GM18507 (cell line): ENCODE measurements at regions not wholly inside any gene's neighbourhood (a gene's known extent, or its start where the extent isn't known, plus 50 kb on each side); places are given as distances from the start of the nearest gene placed in this dataset.

Source experiments
- DNase-seq: peaks from one replicate; pipeline ENCODE4 v3.0.0; 2011; ENCODE audit warnings: low read depth; ENCODE audit not compliant: insufficient read length; ENCODE audit errors: extremely low spot score
- FAIRE-seq: peaks from 2 replicates; lab custom pipeline; 2011; peaks lifted over from hg19 to GRCh38; lab: Jason Lieb, UNC

GRCh38 chr2:63768051-63768450, 73.6 kb upstream of the UGP2 start:
- FAIRE-seq (no peak), DNase-seq (no peak)

- no peak for DNase-seq
- FAIRE-seq, result no peak
These were observed 71.8 kb upstream of the UGP2 start for GRCh38 chr2:63769915-63770314.

DNA sequence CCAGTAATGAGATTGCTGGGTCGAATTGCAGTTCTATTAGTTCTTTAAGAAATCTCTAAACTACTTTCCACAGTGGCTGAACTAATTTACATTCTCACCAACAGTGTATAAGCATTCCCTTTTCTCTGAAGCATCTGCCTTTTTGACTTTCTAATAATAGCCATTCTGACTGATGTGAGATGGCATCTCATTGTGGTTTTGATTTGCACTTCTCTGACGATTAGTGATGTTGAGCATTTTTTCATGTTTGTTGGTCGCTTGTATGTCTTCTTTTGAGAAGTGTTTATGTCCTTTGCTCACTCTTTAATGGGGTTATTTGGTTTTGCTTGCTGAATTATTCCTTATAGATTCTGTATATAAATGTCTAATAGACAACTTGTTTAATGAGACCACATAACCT, 69.6 kb upstream of the UGP2 start:
- FAIRE-seq (no peak), DNase-seq (no peak)

- no peak for DNase-seq
- FAIRE-seq, result no peak
These were observed 66.5 kb upstream of the UGP2 start for GRCh38 chr2:63775191-63775590.

- no peak for FAIRE-seq
- no peak for DNase-seq
These were observed 65.3 kb upstream of the UGP2 start for GRCh38 chr2:63776382-63776781.

- FAIRE-seq (no peak), DNase-seq (no peak)
These were observed 63.9 kb upstream of the UGP2 start for GRCh38 chr2:63777816-63778215.

GRCh38 chr2:63778391-63778790, 63.3 kb upstream of the UGP2 start:
- DNase-seq (no peak), FAIRE-seq (no peak)

DNA sequence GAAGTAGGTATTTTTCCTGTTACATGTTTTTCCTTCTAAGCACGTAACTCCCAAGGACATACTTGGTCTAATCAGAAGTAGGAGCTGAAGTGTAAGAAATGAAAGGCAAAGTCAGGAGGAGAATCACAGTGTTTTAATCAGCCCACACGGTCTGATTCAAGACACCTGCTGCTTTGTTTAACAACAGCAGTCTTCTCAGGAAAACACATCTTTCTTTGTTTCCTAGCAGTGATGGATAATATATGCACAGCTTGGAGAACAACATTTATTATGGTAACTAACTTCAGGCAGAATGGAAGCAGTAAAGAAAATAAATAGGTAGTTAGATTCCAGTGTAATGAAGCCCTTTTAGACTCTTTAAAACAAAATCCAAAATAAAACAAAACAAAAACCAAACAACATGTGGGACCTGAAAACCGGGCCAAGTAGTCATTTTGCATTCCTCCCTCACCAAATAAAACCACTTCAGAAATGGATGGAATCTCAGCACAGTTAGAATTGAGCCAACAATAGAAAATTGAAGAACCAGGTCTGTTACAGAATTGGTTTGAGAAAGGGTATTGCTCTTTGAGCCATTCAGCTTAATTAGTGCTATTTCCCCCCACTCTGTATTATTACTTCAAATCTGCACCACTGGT, 61.1 kb upstream of the UGP2 start:
- FAIRE-seq (no peak), DNase-seq (no peak)

- FAIRE-seq (no peak), DNase-seq (no peak)
These were observed 57.2 kb upstream of the UGP2 start for GRCh38 chr2:63784461-63784860.

DNA sequence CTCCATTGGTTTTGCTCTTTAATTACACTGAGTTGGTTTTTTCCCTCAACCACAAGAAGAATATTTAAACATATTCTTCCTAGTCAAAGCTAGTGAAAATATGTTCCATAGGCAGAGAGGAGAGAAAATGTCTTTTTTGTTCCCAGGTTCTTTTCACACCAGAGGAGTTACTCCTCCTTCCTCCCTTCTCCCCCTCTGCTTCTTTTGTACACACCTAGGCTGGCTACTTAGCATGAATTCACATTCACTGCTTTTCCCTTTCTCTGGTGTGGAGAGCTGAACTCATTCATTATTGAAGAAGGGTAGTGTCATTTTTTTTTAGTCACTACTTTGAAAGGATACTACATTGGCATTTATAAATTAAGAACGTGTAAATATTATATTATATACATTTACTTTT, 56.6 kb upstream of the UGP2 start:
- FAIRE-seq (no peak), DNase-seq (no peak)

DNA sequence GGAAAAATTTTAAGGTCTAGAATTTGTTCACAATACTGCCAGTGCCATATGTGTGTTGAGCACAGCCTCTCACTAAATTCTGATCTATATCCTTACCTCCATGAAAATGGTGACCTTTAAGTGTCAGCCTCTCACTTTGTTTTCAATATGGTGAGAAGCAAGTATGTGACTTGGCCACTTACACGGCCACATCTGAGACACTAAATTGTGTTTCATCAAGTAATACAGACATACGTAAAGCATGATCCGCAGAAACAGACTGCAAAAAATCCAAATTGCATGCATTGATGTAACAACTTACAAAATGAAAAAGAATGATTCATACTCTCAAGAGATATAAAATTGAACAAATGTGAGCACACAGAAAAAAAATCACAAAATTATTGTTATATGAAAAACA, 55.2 kb upstream of the UGP2 start:
- no peak for FAIRE-seq
- DNase-seq, result no peak

DNA sequence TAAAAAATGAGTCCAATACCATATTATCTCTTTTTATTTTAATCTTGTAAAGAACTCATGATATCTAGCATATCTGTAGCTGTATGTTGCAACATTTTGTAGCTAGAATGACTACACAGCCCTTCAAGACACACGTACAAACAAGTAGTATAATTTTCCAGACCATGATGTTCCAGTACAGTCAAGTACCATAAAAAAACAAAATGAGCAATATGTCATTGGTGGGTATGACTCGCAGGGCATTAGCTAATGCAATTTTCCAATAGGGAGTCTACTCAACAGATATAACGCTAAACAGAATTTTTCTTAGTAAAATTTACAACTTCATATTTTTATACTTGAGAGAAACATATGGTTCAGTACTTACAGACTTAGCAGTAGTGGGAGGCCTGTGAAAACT, 53.6 kb upstream of the UGP2 start:
- FAIRE-seq, result no peak
- DNase-seq, result no peak

DNA sequence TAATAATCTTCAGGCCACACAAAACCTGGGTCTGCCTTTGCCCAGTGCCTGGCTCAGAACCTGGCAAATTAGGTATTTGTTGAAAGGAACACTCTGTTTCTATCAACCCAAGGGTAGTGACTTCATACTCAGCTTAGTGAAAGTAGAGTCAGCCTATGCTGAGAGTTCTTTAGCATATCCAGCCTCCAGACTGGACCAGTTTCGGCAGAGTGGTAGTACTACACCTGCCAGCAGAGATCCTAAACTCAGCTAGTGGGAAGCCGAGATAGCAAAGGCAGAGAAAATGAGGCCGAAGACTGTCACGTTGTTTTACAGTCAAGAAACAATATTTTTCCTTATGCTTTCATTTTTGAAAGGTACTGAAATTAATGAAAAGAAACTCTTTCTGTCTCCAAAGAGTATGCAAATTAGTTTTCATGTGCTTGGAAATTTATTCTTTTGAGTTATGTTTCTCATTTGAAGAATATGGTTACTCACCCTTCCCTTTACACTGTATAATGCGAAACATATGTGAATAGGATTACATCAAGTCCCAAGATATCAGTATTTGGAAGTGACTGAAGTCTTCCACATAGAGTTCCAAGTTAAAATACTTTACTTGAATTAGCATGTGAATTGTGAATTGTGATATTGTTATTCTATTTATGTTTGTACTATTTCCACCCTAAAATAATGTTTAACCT, 52.2 kb upstream of the UGP2 start:
- no peak for FAIRE-seq
- no peak for DNase-seq

DNA sequence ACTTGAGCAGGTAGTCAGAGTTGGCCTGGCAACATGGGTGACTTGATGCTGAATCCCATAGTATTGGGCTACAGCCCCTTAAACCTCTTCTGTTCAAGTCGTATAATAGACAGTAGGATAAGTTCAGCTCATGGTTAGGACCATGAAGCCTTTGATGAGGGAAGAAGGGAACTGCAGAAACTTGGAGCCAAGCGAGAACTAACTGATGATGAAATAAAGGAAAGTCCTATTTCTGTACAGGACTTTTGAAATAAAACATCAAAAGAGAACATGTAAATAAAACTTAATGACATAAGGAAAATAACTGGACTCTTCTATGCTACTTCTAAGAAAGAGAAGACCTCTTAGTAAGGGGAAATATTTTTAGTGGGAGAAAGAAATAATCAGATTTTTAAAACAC, 51.2 kb upstream of the UGP2 start:
- FAIRE-seq (no peak), DNase-seq (no peak)

DNA sequence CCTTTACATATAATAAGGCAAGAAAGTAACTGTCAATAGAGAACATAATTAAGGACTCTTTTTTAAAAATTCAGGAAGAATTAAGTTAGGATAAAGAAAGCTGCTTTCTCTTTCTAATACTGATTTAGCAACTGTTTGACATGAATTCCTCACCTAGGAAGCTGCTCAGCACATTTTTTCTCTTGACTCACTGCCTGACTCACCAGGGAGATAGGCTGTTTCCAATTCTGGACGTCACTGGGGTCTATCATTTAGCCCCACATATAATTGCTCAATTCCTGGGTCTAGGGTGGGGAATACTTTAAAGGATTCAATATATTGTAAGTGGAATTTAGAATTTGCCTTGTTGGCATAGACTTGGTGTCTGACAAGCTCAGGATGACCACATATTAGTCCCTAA, 50.8 kb upstream of the UGP2 start:
- FAIRE-seq, result no peak
- DNase-seq, result no peak

- no peak for FAIRE-seq
- DNase-seq, result no peak
These were observed 50.3 kb upstream of the UGP2 start for GRCh38 chr2:63791387-63791786.
